ENCODE measurements at regions not wholly inside any gene's neighbourhood (a gene's known extent, or its start where the extent isn't known, plus 50 kb on each side); places are given as distances from the start of the nearest gene placed in this dataset.
"Not testable (repeated sequence)": the region's sequence is repeated elsewhere in the genome, so short reads cannot be mapped to it uniquely, and the experiment has no call there.

DNA sequence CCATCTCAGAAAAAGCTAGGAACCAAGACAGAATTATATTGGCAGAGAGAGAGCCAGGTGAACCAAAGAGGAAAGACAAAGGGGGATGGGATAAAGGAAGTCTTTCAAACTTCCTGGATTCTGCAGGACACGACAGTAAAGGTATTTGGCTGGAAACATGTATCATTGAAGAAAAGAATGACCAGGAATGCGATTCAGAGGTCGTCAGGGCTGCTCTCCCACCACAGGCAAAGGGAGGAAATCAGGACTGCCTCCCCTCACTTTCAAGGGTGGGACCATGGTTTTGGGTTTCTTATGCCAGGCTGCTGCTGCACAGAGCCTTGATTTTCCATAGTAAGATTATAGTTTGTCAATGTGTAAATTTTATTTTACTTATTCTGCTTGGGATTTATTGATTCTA is 848.8 kb downstream of the BRINP3 start:
- DNase-seq: no peak

DNA sequence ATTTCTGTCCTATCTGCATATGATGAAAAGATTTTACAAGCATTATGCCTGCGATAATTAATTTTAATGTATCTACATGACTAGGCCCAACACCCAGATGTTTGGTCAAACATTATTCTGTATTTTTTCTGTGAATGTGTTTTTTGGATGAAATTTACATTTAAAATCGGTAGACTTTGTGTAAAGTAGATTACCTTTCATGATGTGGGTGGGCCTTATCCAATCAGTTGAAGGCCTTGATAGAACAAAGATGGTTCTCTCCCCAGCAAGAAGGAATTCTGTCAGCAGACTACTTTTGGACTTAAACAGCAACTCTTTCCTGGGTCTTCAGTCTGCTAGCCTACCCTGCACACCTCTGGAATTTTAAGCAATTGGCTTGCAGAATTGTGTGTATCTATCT is 844.0 kb downstream of the BRINP3 start:
- DNase-seq: no peak

DNA sequence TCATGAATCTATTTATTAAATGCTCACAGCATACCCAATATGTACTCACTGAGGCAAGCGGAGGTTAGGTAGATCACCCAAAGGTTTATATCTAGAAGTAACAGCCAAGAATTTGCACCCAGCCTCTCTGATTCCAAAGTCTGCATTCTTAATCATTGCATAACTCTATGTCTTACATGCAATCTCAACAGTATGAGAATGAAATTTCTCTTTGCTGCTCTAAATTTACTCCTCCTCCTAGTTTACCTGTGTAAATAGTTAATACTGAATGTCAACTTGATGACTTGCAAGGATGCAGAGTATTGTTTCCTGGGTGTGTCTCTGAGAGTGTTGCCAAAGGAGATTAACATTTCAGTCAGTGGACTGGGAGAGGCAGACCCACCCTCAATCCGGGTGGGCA is 840.6 kb downstream of the BRINP3 start:
- no peak for DNase-seq

DNA sequence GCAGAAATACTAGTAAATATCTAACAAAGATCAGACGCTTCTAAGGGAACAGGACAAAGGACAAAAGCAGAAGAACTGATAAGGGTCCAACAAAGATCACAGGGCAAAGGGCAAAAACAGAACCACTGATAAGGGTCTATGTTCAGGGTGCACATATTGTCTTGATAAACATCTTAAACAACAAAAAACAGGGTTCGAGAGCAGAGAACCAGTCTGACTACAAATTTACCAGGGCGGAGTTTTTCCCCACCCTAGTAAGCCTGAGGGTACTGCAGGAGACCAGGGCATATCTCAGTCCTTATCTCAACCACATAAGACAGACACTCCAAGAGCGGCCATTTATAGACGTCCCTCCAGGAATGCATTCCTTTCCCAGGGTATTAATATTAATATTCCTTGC is 833.5 kb downstream of the BRINP3 start:
- DNase-seq: not testable (repeated sequence)

DNA sequence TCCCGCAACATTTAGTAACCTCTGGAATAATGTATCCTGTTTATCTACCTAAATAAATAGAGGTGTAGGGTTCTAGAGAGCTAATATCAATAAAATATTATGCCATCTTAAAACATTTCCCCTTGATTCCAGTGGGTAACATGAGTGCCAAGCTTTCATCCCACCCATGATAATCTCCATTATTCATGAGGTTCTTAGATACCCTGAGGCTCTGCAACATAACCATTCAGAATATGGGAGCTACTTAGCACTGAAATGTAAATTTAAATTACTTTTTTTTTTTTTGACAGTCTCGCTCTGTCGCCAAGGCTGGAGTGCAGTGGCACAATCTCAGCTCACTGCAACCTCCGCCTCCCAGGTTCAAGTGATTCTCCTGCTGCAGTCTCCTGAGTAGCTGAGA is 832.7 kb downstream of the BRINP3 start:
- no peak for DNase-seq

DNA sequence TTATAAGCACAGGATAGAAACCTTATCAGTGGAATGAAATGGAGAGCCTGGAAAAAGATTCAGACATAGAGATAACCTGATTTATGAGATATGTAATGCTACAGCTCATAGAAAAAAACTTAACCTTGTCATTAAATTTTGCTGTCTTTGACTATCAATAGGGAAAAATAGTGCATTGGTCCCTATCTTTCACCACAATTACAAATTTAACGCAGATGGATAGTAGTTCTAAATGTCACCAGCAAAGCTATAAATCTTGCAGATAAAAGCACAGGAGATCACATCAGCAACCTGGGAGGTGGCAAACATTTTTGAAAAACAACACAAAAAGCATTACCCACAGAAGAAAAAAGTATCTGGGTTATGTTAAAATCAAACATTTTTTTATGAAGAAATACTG is 831.6 kb downstream of the BRINP3 start:
- DNase-seq: no peak

DNA sequence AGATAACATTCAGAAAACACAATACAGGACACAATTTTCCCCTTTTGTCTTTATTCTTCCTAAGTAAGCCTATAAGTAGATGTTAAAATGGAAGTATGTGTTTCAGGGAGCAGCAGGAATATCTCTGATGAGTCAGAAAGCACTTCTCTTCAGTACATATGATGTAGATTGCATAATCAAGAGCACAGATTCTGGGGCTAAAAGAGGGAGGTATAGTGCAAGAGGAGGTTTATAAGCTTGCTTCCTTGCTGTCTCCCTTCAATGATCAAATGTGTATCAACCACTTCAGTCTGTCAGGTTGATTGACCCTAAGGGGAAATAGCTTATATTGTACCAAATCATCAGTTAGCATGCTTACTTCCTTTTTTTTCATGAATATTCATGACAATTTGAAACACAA is 822.8 kb downstream of the BRINP3 start:
- DNase-seq: no peak

DNA sequence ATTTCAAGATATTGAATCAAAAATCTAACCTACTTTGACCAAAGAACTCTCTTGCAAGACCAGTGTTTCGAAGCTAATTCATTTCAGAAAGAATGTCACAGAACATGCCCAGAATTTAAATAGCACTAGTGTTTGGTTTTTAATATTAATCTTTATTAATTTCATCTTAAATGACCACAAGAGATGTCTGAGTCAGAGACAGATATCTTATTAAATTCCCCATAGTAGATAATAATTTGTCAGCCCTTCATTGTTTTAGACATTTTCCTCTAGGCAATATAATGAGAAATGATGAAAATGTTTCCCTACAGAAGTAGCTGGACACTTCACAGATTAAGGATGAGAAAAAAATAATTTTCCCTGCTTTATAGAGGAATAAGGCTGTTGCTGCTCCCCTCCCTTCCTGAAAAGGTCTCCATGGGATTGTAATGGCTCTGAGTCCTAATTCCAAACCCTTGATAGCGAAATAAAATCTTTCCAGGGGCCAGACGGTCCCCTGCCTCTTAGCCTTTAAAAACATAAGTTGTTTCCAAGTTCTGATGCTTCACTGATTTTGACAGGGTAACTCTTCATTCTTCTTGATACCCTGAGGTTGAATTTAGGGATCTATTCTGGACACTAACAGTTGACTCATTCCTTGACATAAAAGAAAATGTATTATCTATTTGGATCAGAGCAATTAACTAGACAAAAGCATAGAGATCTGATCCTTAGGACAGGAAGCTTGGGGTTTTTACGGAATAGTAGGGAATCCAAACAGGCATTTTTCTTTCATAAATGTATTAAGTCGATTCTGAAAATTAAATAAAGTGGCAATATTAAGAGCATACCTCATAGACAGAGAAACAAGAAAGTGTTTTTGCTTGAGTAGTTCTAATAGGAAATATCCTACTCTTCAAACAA is 820.8 kb downstream of the BRINP3 start:
- DNase-seq: no peak

DNA sequence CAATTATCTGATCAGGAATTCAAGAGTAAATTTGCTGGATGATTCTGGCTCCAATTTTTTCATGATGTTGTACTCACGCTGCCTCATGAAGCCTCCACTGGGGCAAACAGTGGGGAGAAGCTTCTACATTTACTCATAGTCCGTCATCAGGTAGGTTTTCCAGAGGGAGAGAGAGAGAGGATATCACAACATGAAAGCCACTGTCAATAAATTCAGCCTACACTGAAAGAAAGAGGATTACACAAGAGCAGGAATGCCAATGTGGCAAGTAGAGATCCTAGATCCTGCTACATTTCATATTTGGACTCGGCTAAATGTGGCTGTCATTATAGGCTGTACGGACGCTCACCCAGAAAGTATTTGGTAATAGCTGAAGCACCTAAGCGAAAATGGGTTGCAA is 819.9 kb downstream of the BRINP3 start:
- DNase-seq: no peak

DNA sequence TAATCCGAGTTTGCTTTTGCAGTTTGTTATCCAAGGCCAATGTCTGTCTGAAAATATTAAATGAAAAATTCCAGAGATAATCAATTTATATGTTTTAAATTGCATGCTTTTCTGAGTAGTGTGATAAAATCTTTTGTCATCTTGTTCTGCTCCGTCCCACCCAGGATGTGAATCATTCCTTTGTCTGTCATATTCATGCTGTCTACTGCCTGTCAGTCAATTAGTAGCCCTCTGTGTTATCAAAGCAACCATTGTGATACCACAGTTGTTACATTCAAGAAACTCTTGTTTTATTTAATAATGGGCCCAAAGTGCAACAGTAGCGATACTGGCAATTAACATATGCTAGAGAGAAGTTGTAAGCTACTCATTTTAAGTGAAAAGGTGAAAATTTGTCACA is 819.3 kb downstream of the BRINP3 start:
- DNase-seq: no peak

DNA sequence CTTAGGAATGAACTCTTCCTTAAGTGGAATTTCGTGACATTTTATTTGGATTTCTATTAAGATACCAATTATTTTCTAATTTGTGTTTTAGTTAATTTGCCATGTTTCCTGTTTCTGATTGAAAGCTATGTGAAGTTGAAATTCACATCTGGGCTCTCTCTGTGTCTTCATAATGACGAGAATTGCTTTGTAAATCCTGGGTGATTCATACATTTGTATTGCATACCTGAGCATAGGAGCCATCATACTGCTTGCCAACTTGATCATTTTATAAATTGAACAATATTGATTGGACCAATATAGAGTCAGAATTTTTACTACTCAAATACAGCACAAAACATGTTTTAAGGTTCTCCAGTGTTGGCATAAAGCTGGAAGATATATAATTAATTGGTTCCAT is 817.9 kb downstream of the BRINP3 start:
- no peak for DNase-seq

DNA sequence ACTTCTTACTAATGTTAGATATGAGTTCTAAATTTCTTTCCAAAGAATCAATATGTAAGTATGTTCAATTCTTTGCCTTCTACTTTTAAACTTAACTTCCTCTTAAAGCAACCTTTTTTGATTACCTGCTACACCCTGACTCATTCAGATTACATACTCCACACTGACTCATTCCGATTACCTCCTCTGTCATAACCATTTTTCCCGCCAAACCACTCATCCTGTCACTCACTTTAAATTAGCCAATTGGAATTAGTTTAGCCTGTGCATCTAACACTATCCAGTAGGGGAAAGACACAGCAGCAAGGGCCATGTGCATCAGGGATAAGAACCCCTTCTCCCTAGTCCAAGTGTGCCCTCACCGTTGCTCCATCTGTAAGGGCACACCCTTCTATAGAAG is 815.5 kb downstream of the BRINP3 start:
- no peak for DNase-seq

DNA sequence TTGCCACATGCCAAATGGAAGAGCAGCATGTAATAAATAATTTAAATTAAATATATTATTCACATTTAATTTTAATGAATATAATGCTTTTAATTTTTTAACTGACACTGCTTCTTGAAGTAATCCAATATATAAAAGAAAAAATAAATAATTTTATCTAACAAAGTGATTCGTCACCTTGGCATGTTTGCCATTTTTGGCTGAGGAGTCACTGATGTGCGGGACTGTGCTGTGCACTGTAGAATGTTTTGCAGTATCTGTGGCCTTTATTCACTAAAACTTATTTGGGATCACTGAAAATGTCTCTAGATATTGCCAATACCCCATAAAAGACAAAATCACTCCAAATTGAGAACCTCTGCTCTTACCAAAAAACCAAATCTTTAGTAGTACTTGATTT is 807.8 kb downstream of the BRINP3 start:
- DNase-seq: no peak

DNA sequence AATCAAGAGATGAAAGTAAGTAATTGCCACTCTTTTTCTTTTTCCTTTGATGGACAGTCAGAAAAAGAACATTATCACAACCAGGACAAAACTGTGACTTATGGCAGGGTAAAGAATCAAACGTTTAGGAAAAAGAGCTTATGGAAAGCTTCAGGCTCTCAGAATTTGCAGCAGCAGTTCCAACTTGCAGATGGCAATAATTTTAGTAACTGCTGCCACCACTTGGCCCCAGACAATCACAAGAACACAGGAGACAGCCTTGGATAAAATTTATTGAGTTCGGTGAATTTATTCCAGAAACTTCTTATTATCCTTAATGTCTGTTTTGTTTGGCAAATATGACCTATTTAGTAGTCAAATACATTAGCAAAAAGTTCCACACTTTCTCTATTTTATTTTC is 804.4 kb downstream of the BRINP3 start:
- no peak for DNase-seq

DNA sequence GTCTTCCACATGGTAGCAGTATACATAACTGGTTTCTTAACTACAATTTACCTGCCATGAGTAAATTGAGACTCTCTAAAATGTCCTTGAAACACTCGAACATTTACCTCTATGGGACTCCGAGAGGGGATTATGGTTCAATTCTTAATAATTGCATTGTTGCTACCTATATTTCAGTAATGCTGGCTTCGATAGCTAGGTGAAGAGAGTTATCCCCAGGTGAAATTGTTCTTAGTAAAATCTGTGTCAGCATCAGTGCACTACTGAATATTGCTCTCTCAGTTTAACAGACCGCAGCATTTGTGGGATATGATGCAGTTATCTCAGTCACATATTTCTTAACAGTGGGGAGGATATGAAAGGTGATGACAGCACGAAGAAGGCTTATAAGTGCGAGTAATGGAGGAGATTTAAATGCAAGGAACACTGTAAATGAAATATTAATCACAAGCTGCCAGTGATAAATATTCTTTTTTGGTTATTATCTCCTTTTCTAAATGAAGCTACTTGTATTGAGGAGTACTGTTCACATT is 801.9 kb downstream of the BRINP3 start:
- DNase-seq: no peak

DNA sequence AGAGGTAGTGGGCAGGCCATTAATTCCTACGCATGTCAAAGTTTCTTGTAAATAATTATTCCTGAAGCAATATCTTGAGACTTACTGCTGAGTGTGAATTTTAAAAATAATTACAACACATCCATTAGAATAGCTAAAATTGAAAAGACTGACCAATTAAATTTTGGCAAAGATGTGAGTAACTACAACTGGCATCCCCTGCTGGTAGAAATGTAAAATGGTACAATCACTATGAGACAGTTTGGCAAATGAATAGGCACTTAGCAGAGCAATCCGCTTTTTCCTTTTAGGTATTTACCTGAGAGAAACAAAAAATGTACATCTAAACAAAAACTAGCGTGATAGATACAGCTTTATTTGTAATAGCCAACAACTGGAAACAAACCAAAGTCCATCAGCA is 798.9 kb downstream of the BRINP3 start:
- no peak for DNase-seq

DNA sequence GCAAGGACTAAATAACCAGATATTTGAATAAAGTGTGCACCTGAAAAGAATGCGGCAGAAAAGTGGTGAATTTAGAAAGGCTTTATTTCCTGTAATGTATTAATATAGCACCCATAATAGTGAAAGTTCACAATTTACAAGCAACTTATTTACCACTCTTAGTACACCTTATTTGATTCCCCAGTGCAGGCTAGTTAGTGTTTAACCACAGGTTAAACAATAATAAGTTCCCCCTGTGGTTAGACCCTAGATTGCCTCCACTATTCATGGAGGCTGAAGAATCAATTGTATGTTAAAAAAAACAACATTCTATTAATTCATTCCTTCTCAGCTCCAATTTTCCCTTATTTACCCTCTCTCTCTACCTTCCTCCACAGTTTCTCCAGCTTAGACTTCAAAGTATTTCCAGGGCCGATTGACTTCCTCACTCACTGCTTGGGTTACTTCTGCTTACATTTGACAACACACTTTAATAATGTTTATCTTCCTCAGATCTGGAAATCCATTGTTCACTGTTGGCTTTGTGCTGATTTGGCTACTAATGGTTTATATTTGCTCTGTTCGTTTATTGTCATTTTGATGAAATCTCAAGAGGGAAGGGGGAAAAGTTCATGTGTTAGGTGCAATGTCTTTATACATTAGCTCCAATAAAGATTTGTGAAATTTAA is 796.3 kb downstream of the BRINP3 start:
- DNase-seq: no peak

DNA sequence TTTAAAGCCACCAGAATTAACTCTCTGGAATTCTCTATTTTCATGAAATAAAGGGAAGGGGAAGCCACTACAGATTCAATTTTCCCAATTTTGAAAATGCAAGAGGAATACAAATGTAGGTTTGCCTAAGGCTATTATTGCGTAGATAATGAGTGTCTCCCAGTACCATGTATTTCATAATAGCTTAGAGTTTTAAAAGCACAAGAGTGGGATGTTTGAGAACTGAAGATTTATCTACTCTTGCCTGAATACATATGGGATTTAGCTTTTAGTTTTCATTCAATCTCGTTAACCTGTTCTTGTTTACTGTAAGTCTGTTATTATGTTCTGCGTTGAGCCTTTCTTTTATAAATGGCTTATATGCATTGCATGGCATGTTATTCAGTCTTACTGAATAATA is 795.1 kb downstream of the BRINP3 start:
- no peak for DNase-seq

DNA sequence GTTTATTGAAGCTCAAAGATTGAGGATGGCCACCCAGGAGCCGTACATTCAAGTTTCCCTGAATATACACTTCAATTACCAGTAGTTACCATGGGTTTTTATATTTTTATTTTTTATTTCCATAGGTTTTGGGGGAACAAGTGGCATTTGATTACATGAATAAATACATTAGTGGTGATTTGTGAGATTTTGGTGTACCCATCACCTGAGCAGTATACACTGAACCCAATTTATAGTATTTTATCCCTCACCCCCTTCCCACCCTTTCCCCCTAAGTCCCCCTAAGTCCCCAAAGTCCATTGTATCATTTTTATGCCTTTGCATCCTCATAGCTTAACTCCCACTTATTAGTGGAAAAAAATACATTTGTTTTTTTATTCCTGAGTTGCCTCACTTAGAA is 791.4 kb downstream of the BRINP3 start:
- DNase-seq: no peak

DNA sequence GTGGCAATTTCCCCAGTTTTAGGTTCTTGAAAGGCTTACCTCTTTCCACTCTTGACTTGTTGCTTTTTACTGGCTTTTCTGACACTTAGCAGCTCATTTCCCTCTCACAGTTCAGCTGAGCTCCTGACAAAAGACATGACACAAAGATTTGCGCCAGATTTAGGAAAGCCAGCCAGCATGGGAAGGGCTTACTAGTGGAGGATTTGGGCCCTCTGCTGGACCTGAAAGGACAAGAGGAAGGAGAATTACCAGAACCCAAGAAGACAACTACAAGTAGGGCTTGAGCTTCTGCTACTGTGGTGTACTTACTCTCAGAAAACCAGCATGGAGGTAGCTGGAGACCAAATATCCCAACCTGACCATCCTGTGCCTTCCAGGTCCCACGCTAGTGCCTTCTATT is 784.5 kb downstream of the BRINP3 start:
- no peak for DNase-seq

DNA sequence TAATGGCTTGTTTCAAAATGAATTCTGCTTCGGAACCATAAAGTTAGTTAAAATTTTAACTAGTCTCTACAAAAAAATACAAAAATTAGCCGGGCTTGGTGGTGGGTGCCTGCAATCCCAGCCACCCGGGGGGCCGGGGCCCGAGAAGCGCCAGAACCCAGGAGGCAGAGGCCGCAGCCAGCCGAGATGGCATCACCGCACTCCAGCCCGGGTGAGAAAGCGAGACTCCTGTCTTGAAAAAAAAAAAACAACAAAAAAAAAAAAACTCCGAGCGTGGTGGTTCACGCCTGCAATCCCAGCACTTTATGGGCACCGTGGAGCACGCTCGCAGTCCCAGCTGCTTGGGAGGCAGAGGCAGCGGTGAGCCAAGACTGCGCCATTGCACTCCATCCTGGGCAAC is 781.4 kb downstream of the BRINP3 start:
- DNase-seq: no peak

DNA sequence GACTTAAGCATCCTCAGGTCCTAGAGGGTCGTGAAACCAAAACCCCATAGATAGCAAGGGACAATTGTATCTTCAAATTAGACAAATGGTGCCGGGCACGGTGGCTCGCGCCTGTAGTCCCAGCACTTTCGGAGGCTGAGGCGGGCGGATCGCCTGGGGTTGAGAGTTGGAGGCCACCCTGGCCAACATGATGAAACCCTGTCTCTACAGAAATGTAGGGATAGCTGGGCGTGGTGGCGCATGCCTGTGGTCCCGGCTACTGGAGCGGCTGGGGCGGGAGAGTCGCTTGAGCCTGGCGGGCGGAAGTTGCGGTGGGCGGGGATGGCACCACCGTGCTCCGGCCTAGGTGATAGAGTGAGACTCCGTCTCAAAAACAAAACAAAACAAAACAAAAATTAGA is 780.6 kb downstream of the BRINP3 start:
- DNase-seq: no peak

DNA sequence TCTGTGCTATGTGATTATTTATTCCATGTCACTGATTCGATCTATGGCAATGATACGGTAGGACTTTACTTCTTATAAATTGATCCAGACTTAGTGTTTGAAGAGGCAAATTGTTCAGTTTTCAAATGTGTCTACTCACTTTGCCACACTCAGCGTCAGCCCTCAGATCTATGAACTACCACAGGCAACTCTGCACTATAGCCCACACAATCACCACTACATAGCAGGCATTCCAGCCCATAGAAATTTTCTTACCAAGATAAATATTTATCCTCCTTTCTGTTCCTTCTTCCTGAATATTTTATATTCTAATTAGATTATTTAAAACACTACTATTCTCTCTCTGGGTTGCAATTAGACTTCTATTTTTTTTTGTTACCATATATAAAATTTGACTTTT is 776.1 kb downstream of the BRINP3 start:
- no peak for DNase-seq

DNA sequence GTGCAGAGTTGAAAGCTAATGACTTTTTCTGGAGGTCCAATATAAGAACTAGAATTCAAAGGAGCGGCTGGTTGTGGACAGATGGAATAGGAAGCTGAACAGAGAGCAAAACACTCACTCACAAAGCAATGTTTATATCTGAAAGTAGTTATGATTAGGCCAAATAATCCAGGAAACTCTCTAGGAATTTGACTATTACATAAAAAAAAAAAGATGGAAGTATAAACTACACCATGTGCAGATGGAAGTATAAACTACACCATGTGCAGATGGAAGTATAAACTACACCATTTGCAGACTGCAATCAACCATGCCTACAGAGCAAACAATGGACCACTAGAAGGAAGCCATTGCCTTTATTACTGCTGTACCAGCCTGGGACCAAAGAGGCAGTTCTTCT is 771.1 kb downstream of the BRINP3 start:
- no peak for DNase-seq

DNA sequence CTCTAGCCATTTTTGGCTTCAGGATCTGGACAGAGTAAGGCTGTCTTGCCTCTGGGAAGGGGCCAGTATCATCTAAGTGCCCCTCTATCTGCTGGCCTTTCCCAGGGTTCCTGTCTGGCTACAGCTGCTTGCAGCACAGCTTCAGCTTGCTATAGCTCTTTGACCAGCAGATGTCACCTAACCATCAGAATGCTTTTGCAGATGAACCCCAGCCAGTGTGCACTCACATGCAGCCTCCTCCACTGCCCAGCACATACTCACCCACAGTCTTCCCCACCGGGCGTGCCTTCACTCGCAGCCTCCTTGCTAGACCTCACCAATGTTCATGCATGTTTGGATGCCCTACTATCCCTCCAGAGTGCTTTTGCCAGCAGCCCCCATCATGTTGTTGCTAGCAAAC is 769.0 kb downstream of the BRINP3 start:
- no peak for DNase-seq
